Stimulated activated CD4-positive, alpha-beta T cell treated with anti-CD3 and anti-CD28 coated beads, Interleukin-2, amount 100 ng/mL, for 4 hours (primary cell): ENCODE measurements at regions not wholly inside any gene's neighbourhood (a gene's known extent, or its start where the extent isn't known, plus 50 kb on each side); places are given as distances from the start of the nearest gene placed in this dataset.
"Not testable (repeated sequence)": the region's sequence is repeated elsewhere in the genome, so short reads cannot be mapped to it uniquely, and the experiment has no call there.

ENCODE experiments used
- DNase-seq: peaks from one replicate; pipeline ENCODE4 v3.0.0-alpha.2; 2020; ENCODE audit warnings: low read depth

GRCh38 chr15:85196697-85197096, 183.7 kb upstream of the AKAP13 start:
- not testable (repeated sequence) for DNase-seq

- DNase-seq, result not testable (repeated sequence)
Measured at GRCh38 chr15:85197582-85197981, 182.8 kb upstream of the AKAP13 start.

- DNase-seq, result not testable (repeated sequence)
Measured at GRCh38 chr15:85198432-85198831, 182.0 kb upstream of the AKAP13 start.

GRCh38 chr15:85200215-85200614, 180.2 kb upstream of the AKAP13 start:
- not testable (repeated sequence) for DNase-seq

GRCh38 chr15:85201118-85201793, 179.1 kb upstream of the AKAP13 start:
- not testable (repeated sequence) for DNase-seq

- not testable (repeated sequence) for DNase-seq
Measured at GRCh38 chr15:85204481-85204880, 175.9 kb upstream of the AKAP13 start.

- not testable (repeated sequence) for DNase-seq
Measured at GRCh38 chr15:85233791-85234325, 146.5 kb upstream of the AKAP13 start.

GRCh38 chr15:85234450-85235196, 145.8 kb upstream of the AKAP13 start:
- DNase-seq, result not testable (repeated sequence)

GRCh38 chr15:85244056-85244455, 136.3 kb upstream of the AKAP13 start:
- DNase-seq, result not testable (repeated sequence)

GRCh38 chr15:85250938-85251542, 129.4 kb upstream of the AKAP13 start:
- not testable (repeated sequence) for DNase-seq

GRCh38 chr15:85253196-85253915, 127.0 kb upstream of the AKAP13 start:
- not testable (repeated sequence) for DNase-seq

- not testable (repeated sequence) for DNase-seq
Measured at GRCh38 chr15:85254961-85255360, 125.4 kb upstream of the AKAP13 start.

GRCh38 chr15:85255502-85255901, 124.9 kb upstream of the AKAP13 start:
- not testable (repeated sequence) for DNase-seq

GRCh38 chr15:85256009-85256997, 124.1 kb upstream of the AKAP13 start:
- DNase-seq, result not testable (repeated sequence)

GRCh38 chr15:85258062-85258445, 122.3 kb upstream of the AKAP13 start:
- DNase-seq, result not testable (repeated sequence)

- DNase-seq, result not testable (repeated sequence)
Measured at GRCh38 chr15:85258559-85259209, 121.7 kb upstream of the AKAP13 start.

- not testable (repeated sequence) for DNase-seq
Measured at GRCh38 chr15:85260526-85260925, 119.9 kb upstream of the AKAP13 start.

GRCh38 chr15:85262461-85263055, 117.8 kb upstream of the AKAP13 start:
- not testable (repeated sequence) for DNase-seq

- not testable (repeated sequence) for DNase-seq
Measured at GRCh38 chr15:85263842-85264440, 116.5 kb upstream of the AKAP13 start.
